ENCODE measurements at regions not wholly inside any gene's neighbourhood (a gene's known extent, or its start where the extent isn't known, plus 50 kb on each side); places are given as distances from the start of the nearest gene placed in this dataset.

DNA sequence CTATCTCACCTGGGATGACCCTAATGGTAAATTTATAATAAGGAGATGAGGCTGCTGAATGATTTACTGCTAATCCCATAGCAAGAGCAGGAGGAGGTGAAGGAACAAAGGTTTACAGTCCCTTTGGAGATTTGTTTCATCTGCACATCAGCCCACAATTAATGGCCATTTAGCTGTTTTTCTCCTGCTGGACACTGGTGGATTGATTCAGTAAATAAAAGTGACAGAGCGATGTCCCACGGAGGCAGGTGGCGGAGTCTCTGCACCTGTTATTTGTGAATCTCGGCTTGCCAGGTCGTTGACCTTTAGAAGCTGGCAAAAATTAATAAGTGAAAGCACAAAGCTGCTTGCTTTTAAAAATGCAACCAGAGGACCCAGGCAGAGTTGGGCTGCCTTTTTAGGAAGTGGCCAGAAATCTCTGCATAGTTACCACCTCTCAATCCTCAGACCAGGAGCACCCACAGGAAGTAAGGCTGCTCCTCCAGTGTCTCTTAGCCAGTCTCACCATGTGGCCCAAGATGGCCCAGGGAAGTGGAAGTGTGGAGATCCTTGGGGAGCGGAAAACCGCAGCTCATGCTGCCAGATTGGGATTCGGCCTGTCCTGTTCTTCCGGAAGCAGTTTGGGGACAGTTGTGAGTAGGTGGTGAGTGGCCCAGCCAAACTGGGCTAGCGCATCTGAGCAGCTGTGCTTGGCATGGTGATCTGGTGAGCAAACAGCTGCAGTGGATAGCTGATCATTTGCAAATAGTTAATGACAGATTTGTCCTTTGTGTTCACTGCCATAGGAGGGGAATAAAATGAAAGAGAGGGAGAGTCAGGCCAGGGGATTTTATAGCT, 1005.7 kb upstream of the PIK3C3 start:
- DNase-seq (ENCODE audit: low read depth in 2 of 2) = no peak

GRCh38 chr18:40944576-40944975, 1010.5 kb upstream of the PIK3C3 start:
- no peak for DNase-seq (ENCODE audit: low read depth in 2 of 2)

DNA sequence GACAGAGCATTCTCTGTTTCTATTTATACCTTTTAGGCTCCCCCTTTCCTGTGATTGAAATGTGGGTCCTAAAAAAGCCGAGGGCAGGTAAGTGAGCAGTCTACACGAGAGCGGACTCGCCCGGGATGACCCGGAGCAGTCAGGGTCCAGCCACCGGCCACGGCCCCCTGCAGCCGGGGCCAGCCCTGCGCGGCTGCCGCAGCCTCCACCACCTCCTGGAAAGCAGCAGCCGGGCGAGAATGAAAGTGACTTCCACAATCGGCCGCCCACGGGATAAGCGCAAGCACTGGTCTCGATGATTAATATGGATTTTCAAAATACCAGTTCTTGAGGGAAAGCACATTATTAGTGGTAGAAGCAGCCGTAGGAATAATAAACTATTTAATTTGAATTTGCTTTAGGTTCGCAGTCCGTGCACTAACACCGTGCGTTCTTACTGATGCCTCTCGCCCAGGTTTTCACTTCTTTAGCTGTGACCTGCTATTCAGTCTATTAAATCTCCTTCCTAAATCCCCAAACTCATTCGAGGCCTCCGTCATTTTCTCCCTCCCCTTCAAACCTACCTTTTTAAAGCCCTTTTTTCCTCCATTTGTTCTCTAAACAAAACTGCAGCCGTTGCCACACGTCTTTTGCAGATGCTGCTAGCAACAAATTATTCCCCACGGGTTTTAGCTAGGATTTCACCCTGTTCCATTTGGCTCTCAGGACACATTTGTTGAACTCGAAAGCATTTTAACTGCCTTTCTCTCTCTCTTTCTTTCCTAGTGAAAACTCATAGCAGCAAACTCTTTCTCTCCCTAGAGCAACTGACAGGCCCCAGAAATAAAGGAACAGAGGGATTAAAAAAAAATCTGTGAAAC, 1015.1 kb upstream of the PIK3C3 start:
- DNase-seq (ENCODE audit: low read depth in 2 of 2) = no peak

DNA sequence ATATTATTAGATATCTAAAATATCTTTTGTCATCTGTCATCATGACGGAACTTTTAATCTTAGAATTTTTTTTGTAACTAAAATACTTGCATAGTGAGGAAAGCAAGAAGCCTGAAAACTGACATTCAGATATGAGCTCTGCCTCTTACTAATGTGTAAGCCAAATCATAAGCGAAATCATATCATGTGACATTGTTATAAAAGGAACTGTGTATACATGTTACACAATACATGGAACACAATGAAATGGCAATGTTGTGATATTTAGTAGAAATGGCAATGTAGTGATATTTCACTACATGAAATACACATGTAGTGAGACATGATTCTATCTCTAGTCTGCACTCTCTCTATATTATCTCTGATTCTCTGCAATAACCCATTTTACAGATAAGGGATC, 1016.4 kb upstream of the PIK3C3 start:
- DNase-seq (ENCODE audit: low read depth in 2 of 2) = no peak

- no peak for DNase-seq (ENCODE audit: low read depth in 2 of 2)
These were observed 1017.6 kb upstream of the PIK3C3 start for GRCh38 chr18:40937386-40937785.

GRCh38 chr18:40935423-40935822, 1019.6 kb upstream of the PIK3C3 start:
- no peak for DNase-seq (ENCODE audit: low read depth in 2 of 2)

DNA sequence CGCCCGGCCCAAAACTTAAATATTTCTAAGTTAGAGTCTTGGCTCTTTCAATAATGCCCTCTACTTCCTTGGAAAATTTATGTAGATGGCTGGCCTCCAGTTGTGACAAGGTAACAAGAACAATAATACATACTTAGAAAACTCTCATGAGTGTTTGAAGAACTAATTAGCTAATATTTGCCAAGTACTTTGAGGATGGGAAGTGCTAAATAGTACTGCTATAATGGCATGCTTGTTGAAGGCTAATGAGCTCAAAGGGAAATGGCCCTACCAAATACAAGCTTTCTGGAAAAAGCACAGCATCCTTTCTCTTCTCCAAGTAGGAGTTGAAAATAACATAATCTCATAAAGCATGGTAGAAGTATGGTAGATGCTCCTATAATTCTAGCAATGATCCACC, 1022.2 kb upstream of the PIK3C3 start:
- no peak for DNase-seq (ENCODE audit: low read depth in 2 of 2)

GRCh38 chr18:40930211-40930882, 1024.7 kb upstream of the PIK3C3 start:
- no peak for DNase-seq (ENCODE audit: low read depth in 2 of 2)

GRCh38 chr18:40929399-40929798, 1025.6 kb upstream of the PIK3C3 start:
- DNase-seq (ENCODE audit: low read depth in 2 of 2) = no peak

GRCh38 chr18:40926679-40927078, 1028.4 kb upstream of the PIK3C3 start:
- DNase-seq (ENCODE audit: low read depth in 2 of 2) = no peak

GRCh38 chr18:40925071-40925541, 1029.9 kb upstream of the PIK3C3 start:
- no peak for DNase-seq (ENCODE audit: low read depth in 2 of 2)

- DNase-seq (ENCODE audit: low read depth in 2 of 2) = no peak
These were observed 1033.0 kb upstream of the PIK3C3 start for GRCh38 chr18:40921845-40922629.

DNA sequence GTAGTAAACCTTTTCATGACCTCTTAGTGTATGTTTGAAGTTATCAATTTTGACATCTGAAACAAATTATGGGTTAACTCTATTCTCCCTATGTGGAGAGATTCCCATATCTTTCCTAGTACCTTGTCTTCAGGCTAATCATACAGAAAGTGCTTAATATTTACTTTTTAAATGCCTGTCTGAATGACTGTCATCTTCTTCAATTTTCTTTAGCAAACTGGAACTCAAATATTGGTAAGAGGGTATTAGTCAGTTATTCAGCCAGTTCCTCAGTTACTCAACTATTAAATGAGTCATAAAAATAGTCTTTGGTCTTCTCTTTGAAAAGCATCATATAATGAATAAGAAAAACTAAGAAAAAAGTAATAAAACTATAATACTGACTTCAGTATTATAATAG, 1038.0 kb upstream of the PIK3C3 start:
- no peak for DNase-seq (ENCODE audit: low read depth in 2 of 2)

DNA sequence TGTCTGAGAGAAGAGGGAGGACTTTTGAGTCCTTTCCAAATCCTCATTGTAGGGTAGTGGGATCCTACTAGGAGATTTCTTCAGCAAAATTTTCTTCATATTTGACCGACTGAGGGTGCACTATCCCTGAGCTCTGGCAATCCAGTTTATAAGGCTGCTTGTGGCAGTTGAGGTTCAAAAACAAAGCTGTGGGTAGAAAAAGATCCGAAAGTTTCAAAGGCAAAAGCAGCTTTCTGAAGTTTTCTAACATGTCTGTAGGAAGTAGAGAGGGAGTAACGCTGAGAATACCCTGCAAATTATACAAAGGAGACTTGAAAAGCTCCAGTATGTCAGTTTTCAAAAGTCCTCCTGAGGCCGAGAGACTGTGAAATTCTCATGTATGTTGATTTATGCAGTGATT, 1039.3 kb upstream of the PIK3C3 start:
- DNase-seq (ENCODE audit: low read depth in 2 of 2) = no peak

DNA sequence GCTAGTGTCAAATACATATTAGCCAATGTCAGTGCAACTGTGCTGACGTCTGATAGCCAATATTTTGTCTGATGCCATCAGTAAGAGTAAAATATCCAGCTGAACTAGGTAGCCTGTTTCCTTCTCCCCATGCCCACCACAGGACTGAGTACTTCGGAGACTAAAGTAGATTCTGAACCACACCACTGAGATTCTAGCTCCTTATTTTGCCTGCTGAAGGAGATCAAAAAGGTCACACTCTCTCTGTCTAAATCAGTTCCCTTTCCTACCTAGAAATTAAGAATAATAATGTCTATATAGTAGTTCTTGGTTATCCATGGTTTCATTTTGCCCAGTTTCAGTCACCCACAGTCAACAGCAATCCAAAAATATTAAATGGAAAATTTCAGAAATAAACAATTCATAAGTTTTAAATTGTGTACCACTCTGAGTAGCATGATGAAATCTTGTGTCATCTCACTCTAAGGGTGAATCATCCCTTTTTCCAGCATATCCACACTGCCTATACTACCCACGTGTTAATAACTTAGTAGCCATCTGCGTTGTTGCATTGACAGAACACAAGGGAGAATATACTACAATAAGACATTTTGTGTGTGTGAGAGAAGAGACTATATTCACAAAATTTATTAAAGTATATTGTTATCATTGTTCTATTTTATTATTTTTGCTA, 1043.3 kb upstream of the PIK3C3 start:
- no peak for DNase-seq (ENCODE audit: low read depth in 2 of 2)

DNA sequence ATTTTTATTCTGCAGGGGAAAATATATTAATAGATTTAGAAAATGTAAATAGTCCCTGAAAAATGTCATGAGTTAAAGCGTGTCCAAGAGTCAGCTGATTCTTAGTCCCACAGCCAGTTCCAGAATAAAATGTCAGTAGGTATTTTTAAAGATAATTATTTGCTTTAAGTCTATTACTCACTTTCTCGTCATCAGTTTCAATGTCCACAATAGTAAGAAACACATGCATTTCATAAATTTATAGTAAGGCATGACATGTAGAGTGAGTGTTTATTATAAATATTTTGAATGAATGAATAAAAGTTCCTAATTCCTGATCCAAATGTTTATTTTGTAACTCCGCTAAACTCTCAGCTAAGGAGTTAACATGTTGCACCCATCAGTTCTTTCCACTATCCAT, 1044.0 kb upstream of the PIK3C3 start:
- DNase-seq (ENCODE audit: low read depth in 2 of 2) = no peak

DNA sequence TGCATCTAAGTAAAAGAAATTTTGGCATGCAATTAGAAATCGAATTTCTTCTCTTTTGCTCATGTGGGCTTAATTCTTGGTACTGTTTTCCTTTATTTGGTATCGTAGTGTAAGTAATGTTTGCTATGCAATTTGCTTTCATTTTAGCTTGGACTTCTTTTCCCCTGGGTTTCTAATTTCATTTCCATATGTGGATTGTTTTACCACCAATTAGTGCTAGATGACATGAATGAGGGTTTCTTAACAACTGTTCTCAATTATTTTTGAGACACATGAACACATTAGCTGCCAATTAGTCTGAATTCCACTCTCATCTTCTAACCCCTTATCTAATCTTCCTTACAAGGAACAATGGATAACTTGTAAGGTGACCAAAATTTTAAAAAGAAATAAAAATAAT, 1047.2 kb upstream of the PIK3C3 start:
- no peak for DNase-seq (ENCODE audit: low read depth in 2 of 2)

GRCh38 chr18:40904295-40904694, 1050.7 kb upstream of the PIK3C3 start:
- DNase-seq (ENCODE audit: low read depth in 2 of 2) = no peak

DNA sequence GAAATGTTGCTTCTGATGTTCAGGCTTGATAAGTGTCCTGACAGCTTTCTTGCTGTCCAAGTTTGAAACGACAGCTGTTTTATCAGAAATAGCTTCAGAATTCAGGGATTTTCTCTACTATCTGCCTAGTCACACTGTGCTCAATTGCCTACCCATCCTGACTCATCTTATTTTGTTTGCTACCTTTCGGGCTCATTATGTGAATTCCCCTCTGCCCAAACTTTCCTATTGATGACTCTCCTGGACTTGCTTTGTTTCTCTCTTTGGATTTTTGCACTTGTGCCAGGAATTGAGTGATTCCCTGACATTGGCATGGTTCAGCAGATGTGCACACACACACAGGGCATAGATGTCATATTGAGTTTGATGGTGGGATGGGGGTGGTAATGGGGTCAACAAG, 1052.6 kb upstream of the PIK3C3 start:
- DNase-seq (ENCODE audit: low read depth in 2 of 2) = no peak

- DNase-seq (ENCODE audit: low read depth in 2 of 2) = no peak
These were observed 1057.2 kb upstream of the PIK3C3 start for GRCh38 chr18:40897884-40898283.

DNA sequence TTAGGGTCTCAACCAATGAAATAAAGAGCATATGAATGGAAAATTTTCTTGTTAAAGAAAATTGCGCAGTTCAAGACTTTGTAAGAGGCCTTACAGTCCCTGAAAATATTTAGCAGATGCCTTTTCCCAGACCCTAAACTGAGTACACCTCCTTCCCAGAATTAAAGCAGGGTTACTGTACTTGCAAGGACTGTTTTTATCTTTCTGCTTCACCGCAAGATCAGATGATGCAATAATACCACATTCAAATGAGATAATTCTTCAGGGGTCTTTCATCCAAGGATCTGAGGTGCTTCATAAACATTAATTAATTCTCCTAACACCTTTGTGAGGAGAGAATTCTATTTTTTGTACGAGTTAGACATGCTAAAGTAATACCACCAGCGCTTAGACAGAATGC, 1071.8 kb upstream of the PIK3C3 start:
- DNase-seq (ENCODE audit: low read depth in 2 of 2) = no peak

Data from stimulated activated CD4-positive, alpha-beta T cell treated with anti-CD3 and anti-CD28 coated beads, Interleukin-4, amount 100 ng/mL, for 48 hours (primary cell).